22Rv1 (cell line): ENCODE measurements at regions not wholly inside any gene's neighbourhood (a gene's known extent, or its start where the extent isn't known, plus 50 kb on each side); places are given as distances from the start of the nearest gene placed in this dataset.

Experiments
- CTCF ChIP-seq: fragments of 450-650 bp; IDR thresholded peaks from 2 replicates; pipeline ENCODE4 v1.5.1; 2017; ENCODE audit warnings: mild to moderate bottlenecking
- ZFX ChIP-seq: fragments of 450-650 bp; IDR thresholded peaks from 2 replicates; pipeline ENCODE4 v1.6.1; 2017; ENCODE audit warnings: antibody characterized with exemption, borderline replicate concordance

DNA sequence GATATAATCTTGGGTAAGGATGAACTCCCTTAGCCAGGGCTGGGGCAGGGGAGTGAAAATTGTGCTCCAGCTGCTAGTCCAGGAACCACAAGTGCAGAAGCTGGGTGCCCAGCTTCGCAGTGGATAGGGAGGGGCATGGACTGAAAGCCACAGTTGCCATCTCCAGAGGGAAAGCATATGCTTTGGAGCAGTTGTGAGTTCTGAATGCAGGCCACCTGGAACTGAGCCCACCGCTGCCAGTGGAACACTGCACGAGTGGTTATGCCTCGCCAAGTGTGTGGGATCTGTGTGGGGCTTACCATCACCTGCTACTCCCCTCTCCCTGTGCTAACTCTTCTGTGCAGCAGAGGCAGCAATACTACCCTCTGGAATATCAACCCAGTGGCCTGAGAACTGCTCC is 158.4 kb upstream of the DPT start:
- no peak for TF ChIP-seq CTCF
- TF ChIP-seq ZFX = no peak
